ENCODE measurements at regions not wholly inside any gene's neighbourhood (a gene's known extent, or its start where the extent isn't known, plus 50 kb on each side); places are given as distances from the start of the nearest gene placed in this dataset.

- Histone ChIP-seq H3K36me3 (ENCODE audit: control insufficient read depth, insufficient read depth, low read length, severe bottlenecking) (no peaks in the 10 kb centered on the region), H3K9me3 (ENCODE audit: control insufficient read depth, low read length) (no peaks in the 10 kb centered on the region), H3K4me1 (ENCODE audit: control insufficient read depth, insufficient read depth, low read length) (peaks cover 6% of the 10 kb centered on the region), H3K9ac (ENCODE audit: low read length) (no peak overlapping the region), H3K27me3 (replicated peaks; ENCODE audit: control insufficient read depth, insufficient read depth, low read length) (no peaks in the 10 kb centered on the region), H3K4me3 (ENCODE audit: low read length) (no peak overlapping the region)
- DNase-seq (ENCODE audit: low read depth), result no peak
These were observed 60.2 kb upstream of the ZNF469 start for GRCh38 chr16:88322500-88322970.

GRCh38 chr16:88323041-88323440 lies 59.7 kb upstream of the ZNF469 start:
- peaks cover 1% of the 10 kb centered on the region for H3K4me1 ChIP-seq (ENCODE audit: control insufficient read depth, insufficient read depth, low read length)
- no peaks in the 10 kb centered on the region for H3K9me3 ChIP-seq (ENCODE audit: control insufficient read depth, low read length)
- no peaks in the 10 kb centered on the region for H3K27me3 ChIP-seq (replicated peaks; ENCODE audit: control insufficient read depth, insufficient read depth, low read length)
- no peak overlapping the region for H3K9ac ChIP-seq (ENCODE audit: low read length)
- no peaks in the 10 kb centered on the region for H3K36me3 ChIP-seq (ENCODE audit: control insufficient read depth, insufficient read depth, low read length, severe bottlenecking)
- no peak overlapping the region for H3K4me3 ChIP-seq (ENCODE audit: low read length)
- DNase-seq (ENCODE audit: low read depth), result no peak

GRCh38 chr16:88323546-88324330 lies 59.0 kb upstream of the ZNF469 start:
- Histone ChIP-seq H3K9ac (ENCODE audit: low read length) (no peak overlapping the region), H3K27me3 (replicated peaks; ENCODE audit: control insufficient read depth, insufficient read depth, low read length) (no peaks in the 10 kb centered on the region), H3K9me3 (ENCODE audit: control insufficient read depth, low read length) (no peaks in the 10 kb centered on the region), H3K36me3 (ENCODE audit: control insufficient read depth, insufficient read depth, low read length, severe bottlenecking) (no peaks in the 10 kb centered on the region), H3K4me1 (ENCODE audit: control insufficient read depth, insufficient read depth, low read length) (no peaks in the 10 kb centered on the region), H3K4me3 (ENCODE audit: low read length) (no peak overlapping the region)
- no peak for DNase-seq (ENCODE audit: low read depth)

- H3K9ac ChIP-seq (ENCODE audit: low read length), result no peak overlapping the region
- no peak overlapping the region for H3K4me3 ChIP-seq (ENCODE audit: low read length)
- H3K36me3 ChIP-seq (ENCODE audit: control insufficient read depth, insufficient read depth, low read length, severe bottlenecking), result no peaks in the 10 kb centered on the region
- DNase-seq (ENCODE audit: low read depth), result no peak
- no peaks in the 10 kb centered on the region for H3K4me1 ChIP-seq (ENCODE audit: control insufficient read depth, insufficient read depth, low read length)
- H3K27me3 ChIP-seq (replicated peaks; ENCODE audit: control insufficient read depth, insufficient read depth, low read length), result no peaks in the 10 kb centered on the region
- H3K9me3 ChIP-seq (ENCODE audit: control insufficient read depth, low read length), result no peaks in the 10 kb centered on the region
These were observed 57.5 kb upstream of the ZNF469 start for GRCh38 chr16:88325087-88325750.

GRCh38 chr16:88325976-88326375 lies 56.8 kb upstream of the ZNF469 start:
- Histone ChIP-seq H3K9me3 (ENCODE audit: control insufficient read depth, low read length) (no peaks in the 10 kb centered on the region), H3K4me1 (ENCODE audit: control insufficient read depth, insufficient read depth, low read length) (no peaks in the 10 kb centered on the region), H3K27me3 (replicated peaks; ENCODE audit: control insufficient read depth, insufficient read depth, low read length) (no peaks in the 10 kb centered on the region), H3K4me3 (ENCODE audit: low read length) (no peak overlapping the region), H3K36me3 (ENCODE audit: control insufficient read depth, insufficient read depth, low read length, severe bottlenecking) (no peaks in the 10 kb centered on the region), H3K9ac (ENCODE audit: low read length) (no peak overlapping the region)
- DNase-seq (ENCODE audit: low read depth), result no peak

- Histone ChIP-seq H3K27me3 (replicated peaks; ENCODE audit: control insufficient read depth, insufficient read depth, low read length) (no peaks in the 10 kb centered on the region), H3K9ac (ENCODE audit: low read length) (no peak overlapping the region), H3K9me3 (ENCODE audit: control insufficient read depth, low read length) (no peaks in the 10 kb centered on the region), H3K4me1 (ENCODE audit: control insufficient read depth, insufficient read depth, low read length) (peaks cover 3% of the 10 kb centered on the region), H3K4me3 (ENCODE audit: low read length) (no peak overlapping the region), H3K36me3 (ENCODE audit: control insufficient read depth, insufficient read depth, low read length, severe bottlenecking) (no peaks in the 10 kb centered on the region)
- DNase-seq (ENCODE audit: low read depth), result no peak
These were observed 55.9 kb upstream of the ZNF469 start for GRCh38 chr16:88326611-88327485.

GRCh38 chr16:88327561-88328312 lies 55.0 kb upstream of the ZNF469 start:
- DNase-seq (ENCODE audit: low read depth), result no peak
- H3K9ac ChIP-seq (ENCODE audit: low read length), result no peak overlapping the region

GRCh38 chr16:88328313-88328980 lies 54.3 kb upstream of the ZNF469 start:
- no peaks in the 10 kb centered on the region for H3K36me3 ChIP-seq (ENCODE audit: control insufficient read depth, insufficient read depth, low read length, severe bottlenecking)
- H3K27me3 ChIP-seq (replicated peaks; ENCODE audit: control insufficient read depth, insufficient read depth, low read length), result no peaks in the 10 kb centered on the region
- H3K9ac ChIP-seq (ENCODE audit: low read length), result no peak overlapping the region
- peaks cover 14% of the 10 kb centered on the region for H3K4me1 ChIP-seq (ENCODE audit: control insufficient read depth, insufficient read depth, low read length)
- DNase-seq (ENCODE audit: low read depth), result no peak
- H3K4me3 ChIP-seq (ENCODE audit: low read length), result no peak overlapping the region
- H3K9me3 ChIP-seq (ENCODE audit: control insufficient read depth, low read length), result no peaks in the 10 kb centered on the region

More at GRCh38 chr16:88327561-88328312, 55.0 kb upstream of the ZNF469 start:
- Histone ChIP-seq H3K36me3 (ENCODE audit: control insufficient read depth, insufficient read depth, low read length, severe bottlenecking) (no peaks in the 10 kb centered on the region), H3K4me3 (ENCODE audit: low read length) (no peak overlapping the region), H3K9me3 (ENCODE audit: control insufficient read depth, low read length) (no peaks in the 10 kb centered on the region), H3K4me1 (ENCODE audit: control insufficient read depth, insufficient read depth, low read length) (peaks cover 9% of the 10 kb centered on the region), H3K27me3 (replicated peaks; ENCODE audit: control insufficient read depth, insufficient read depth, low read length) (no peaks in the 10 kb centered on the region)

GRCh38 chr16:88329726-88330700 lies 52.7 kb upstream of the ZNF469 start:
- no peak overlapping the region for H3K4me3 ChIP-seq (ENCODE audit: low read length)
- H3K9me3 ChIP-seq (ENCODE audit: control insufficient read depth, low read length), result no peaks in the 10 kb centered on the region
- H3K9ac ChIP-seq (ENCODE audit: low read length), result no peak overlapping the region
- no peaks in the 10 kb centered on the region for H3K27me3 ChIP-seq (replicated peaks; ENCODE audit: control insufficient read depth, insufficient read depth, low read length)
- H3K36me3 ChIP-seq (ENCODE audit: control insufficient read depth, insufficient read depth, low read length, severe bottlenecking), result no peaks in the 10 kb centered on the region
- peaks cover 21% of the 10 kb centered on the region for H3K4me1 ChIP-seq (ENCODE audit: control insufficient read depth, insufficient read depth, low read length)
- no peak for DNase-seq (ENCODE audit: low read depth)

Measured in adipocyte (in vitro differentiated cells).